SKM-1 (cell line): ENCODE measurements at regions not wholly inside any gene's neighbourhood (a gene's known extent, or its start where the extent isn't known, plus 50 kb on each side); places are given as distances from the start of the nearest gene placed in this dataset.
"Not testable (repeated sequence)": the region's sequence is repeated elsewhere in the genome, so short reads cannot be mapped to it uniquely, and the experiment has no call there.

Experiments
- DNase-seq: peaks from one replicate; lab custom pipeline; 2025; ENCODE audit not compliant: unreplicated experiment; lab: John Stamatoyannopoulos, UW

DNA sequence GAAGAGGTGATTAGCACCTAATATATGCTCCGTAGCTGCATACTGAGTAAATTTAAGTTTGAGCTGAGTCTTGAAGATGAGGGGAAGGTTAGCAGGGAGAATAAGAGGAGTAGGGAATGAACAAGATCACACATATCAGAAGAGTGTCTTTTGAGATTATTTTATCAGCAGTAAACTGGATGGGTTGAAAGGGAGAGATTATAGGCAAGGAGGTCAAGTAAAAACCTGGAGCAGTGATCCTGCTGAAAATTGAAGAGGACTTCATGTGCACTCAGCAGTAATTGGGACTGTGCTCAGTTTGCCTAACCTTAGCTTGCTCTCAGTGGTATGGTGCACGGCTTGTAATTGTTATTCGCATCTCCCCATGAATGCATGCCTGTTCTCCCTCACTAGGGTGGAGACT, 79.5 kb upstream of the PICALM start:
- DNase-seq, result no peak

DNA sequence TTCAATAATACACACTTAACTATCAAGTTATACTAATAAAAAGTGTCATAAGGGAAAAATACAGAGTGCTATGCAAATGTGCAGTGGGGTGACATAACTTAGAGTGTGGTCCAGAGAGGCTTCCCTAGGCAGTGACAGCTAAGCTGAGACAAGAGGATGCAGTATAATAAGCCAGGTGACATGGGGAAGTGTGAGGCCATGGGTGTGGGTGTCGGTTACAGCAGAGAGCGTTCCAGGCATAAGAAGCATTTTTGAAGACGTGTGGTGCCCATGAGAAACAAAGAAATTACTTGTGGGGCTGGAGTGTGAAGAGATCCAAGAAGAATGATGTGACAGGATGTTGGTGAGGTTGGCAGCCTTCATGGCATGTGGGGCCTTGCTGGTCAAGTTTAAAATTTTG, 78.1 kb upstream of the PICALM start:
- no peak for DNase-seq

DNA sequence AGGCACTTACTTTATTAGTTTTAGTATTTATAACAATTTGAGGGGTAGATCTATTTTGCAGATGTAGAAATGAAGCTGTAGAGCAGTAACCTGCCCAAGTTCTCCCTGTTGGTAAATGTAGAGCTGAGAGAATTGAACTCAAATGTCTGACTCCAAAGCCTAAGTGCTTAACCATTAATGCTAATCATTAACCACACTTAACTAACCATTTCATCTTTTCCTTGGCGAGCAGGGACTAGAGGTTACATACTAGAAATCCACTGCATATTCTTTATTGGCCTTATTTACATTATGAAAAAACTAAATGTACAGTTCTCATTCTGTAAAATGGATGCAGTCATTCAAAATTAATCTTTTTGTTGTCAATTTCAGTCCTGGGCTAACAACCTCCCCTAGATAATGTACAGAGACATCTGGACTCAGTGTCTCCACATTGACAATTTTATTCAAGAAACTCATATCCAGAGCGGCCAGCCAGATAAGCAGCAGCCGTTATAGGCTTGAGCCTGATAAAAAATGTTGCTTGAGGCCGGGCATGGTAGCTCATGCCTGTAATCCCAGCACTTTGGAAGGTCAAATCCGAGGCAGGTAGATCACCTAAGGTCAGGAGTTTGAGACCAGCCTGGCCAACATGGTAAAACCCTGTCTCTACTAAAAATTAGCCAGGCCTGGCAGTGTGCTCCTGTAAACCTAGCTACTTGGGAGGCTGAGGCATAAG, 76.7 kb upstream of the PICALM start:
- DNase-seq, result no peak

DNA sequence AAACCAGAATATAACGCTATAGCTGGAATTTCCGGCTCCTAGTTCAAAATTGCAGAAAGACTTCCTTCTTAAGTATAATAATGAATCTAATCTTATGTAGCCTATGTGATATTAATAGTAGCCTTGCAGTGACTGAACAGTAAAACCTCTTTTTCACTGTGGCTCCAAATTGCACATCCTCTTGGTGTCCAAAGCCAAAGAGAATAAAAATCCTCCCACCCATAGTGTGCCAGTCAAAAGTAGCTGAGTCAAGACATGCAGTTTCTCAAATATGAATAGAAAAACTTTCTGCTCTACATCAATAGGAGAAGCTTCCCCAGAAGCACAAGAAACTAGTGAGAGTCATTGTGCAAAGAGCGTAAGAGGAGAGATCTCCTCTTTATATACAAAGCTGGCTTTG, 76.0 kb upstream of the PICALM start:
- no peak for DNase-seq

DNA sequence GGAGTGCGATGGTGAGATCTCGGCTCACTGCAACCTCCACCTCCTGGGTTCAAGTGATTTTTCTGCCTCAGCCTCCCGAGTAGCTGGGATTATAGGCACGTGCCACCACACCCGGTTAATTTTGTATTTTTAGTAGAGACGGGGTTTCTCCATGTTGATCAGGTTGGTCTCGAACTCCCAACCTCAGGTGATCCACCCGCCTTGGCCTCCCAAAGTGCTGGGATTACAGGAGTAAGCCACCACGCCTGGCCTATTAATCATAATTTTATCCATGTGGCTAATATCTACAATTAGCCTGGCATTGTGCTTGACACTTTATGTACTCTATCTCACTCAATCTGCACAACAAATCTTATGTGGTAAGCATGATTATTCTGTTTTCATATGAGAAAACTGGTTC, 75.2 kb upstream of the PICALM start:
- DNase-seq, result not testable (repeated sequence)

DNA sequence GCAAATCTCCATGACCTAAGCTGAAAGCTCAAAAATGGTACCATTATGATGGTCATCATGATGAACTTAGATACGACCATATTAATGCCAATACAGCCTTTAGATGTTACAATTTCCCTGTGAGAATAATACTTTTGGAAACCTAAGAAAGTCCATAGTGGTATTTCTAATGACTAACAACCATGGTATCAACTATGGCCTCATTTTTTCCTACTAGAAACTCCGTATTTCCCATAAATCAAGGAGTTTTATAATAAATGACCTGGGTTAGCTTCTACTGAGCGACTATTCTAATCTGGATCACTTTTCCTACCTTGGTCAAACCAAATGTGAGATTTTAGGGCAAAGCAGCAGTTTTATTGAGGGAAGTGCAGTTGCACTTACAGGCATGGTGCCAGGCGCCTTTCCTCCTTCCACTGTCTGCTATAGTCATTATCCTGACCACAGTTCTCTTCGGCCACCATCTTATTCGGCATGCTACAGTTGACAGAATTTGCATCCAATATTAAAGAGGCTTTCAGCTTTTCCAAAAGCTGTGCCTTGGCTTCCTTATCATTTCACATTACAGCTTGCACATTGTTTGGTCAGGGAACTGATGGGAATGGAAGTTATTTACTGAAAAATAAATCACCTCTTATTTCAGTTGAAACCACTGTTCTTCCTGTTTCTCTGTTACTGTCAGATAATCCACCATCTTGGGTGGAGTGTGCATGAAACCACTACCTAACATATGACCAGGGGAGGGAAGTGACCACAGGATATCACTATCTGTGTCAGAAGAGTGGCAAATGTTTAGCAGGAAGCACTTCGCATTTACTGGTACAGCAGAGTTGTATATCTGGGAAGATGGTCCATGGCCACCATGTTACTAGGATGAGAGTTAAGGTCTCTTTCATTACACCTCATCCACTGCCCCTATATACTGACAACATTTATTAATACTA, 74.5 kb upstream of the PICALM start:
- DNase-seq, result peak; percentile 50

DNA sequence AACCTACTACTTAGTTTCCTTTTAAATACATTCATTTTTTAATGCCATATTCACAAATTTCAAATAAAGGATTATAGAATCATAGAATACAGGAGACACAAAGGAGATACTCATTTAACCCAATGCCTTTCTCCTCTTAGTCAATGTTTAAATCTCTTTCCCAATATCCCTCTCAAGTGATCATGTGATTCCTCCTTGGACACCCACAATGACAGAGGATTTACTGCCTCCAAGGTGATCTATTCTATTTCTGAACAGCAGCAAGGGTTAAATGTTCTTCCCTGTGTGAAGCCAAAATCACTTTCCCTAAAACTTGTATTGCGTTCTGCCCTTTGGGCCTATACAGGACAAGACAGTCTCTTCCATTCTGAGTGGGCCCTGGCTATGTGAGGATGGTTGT, 73.3 kb upstream of the PICALM start:
- no peak for DNase-seq

DNA sequence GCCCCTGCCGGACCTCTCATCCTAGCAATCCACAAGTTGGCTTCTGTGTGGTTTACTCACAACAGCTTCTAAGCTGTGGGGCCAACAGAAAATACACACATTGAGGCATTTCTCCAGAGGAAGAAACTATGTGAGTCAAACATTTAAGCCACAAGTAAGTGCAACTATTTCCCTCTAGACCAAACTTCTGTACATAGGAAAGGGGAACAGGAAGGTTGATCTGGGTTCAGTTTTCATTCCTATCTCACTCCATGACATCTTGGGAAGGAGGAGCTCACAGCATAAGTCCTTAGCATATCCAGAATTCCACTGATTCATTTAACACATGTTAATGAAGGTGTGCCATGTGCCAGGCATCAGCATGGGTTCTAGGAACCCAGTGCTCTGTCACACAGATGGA, 72.8 kb upstream of the PICALM start:
- DNase-seq, result peak; percentile 26

DNA sequence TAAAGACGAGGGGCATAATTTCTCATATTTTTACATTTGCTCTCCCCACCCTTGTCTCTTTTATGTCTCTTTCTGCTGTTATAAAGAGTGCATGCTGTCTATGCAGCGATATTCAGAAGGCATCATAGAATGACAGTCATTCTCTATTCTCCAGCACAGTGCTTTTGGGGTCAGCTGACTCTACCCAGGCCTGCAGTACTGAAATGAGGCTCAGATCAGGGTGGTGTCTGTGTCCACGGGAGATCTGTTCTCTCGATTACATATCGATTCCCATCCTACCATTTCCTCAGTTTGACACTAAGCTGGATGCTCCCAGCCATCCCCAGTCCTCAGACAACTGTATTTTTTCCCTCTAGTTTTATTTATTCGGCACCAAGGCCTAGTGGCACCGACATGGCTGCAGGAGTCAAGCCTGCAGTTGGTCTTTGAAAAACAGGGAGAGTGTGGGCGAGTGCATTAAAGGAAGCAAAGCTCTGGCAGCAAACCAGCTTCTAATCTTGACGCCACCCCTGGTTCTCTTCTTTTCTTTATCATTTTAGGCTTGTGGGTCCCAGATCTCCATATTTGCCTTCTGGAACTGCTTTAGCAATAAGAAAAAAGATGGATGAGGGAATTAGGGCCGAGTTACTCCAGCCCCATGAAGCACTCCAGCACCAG, 71.6 kb upstream of the PICALM start:
- no peak for DNase-seq

DNA sequence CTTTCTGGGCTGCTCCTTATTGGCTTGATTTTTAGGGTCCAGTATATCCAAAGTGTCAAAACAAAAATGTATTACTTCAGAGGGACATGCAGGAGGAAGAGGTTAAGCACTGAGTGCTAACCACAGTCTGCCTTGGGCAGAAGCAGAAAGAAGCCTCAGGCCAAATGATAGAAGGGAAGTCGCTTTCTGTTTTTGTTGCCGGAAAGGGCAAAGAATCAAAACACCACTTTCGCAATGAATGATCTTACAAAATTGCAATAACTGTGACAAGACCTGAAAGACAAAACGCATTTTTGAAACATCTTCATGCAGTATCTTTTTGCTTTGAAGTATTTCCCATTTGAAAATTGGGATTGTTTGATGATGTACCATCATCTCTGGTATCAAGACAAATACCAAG, 70.1 kb upstream of the PICALM start:
- peak; percentile 90 for DNase-seq

DNA sequence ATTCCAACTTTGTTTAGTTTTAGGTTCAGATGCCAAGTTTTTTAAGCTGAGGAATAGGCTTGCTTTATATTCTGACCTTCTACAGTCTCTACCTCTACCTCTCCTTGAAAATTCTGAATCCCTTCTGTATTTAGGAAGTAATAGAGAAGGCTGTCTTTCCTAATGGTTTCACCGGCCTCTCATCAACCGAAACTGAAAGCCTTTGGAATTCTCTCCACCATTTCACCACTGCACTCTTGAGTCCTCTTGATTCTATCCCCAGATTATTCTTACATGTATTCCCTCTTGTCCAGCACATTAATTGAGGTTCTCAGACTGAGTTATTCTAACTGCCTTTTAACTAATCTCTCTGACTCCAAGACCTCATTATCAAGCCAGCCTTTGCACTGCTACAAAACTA, 67.7 kb upstream of the PICALM start:
- no peak for DNase-seq

DNA sequence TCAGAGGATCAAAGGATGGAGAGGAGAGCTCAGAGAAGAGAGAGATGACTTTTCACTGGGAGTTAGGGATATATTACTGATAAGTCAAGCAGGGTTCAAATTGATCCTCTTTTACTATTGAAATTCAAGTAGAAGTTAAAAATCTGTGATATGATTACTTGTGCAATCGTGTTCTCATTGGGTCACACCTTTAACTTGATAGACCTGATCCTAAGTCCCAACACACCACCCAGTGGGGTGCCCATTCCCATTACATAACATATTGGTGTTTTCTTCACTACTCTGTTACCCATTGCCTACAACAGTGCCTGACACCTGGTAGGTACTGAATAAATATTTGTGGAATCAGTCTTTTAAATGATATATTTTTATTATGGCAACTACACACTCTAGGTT, 66.4 kb upstream of the PICALM start:
- DNase-seq, result no peak

DNA sequence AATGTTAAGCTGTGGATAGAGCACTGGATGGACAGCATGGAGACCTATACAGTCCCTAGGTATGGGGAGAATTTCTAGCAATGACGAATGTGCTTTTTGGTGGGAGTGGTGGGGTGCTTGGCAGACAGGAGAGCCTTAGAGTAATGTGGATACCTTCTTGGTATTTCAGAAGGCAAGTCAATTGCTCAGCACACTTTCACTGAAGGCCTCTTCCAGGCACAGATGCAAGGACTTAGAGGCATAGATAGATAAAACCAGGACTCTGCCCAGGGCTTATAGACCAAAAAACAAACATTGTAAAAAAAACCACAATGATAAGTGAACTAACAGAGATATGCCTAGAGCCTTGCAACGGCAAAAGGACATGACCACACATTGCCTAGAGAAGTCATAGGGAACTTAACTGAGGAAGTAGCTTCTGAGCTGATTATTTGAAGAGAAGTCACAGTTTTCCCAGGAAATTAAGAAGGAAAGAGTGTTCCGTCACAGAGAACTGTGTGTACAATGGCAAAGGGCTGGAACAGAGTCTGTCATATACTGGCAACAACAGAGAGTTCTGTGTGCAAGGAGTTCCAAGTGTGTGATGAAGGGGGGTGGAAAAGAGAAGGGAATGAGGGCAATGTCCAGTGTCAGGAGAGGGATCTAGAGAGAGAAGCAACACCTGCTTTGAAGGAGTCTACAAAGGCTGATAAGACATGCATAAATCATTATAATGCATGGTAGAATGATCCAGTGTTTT, 65.9 kb upstream of the PICALM start:
- DNase-seq, result peak; percentile 46

DNA sequence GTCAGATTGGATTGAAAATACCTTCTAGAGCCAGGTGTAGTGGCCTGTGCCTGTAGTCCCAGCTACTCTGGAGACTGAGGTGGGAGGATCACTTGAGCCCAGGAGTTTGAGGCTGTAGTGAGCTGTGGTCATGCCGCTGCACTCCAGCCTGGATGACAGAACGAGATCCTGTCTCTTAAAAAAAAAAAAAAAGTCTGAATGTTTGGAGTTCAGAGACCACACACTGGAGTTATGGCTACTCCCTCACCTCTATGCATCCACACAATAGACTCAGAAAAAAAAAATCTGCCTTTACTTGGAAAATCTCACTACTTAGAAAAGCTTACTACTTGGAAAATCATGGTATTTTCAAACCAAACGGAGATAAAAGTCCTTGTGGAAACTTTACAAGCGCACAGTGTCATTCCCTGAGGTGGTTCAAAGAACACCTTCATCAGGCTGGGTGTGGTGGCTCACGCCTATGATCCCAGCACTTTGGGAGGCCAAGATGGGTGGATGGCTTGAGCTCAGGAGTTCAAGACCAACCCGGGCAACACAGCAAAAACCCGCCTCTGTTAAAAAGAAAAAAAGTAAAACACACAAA, 63.9 kb upstream of the PICALM start:
- no peak for DNase-seq

DNA sequence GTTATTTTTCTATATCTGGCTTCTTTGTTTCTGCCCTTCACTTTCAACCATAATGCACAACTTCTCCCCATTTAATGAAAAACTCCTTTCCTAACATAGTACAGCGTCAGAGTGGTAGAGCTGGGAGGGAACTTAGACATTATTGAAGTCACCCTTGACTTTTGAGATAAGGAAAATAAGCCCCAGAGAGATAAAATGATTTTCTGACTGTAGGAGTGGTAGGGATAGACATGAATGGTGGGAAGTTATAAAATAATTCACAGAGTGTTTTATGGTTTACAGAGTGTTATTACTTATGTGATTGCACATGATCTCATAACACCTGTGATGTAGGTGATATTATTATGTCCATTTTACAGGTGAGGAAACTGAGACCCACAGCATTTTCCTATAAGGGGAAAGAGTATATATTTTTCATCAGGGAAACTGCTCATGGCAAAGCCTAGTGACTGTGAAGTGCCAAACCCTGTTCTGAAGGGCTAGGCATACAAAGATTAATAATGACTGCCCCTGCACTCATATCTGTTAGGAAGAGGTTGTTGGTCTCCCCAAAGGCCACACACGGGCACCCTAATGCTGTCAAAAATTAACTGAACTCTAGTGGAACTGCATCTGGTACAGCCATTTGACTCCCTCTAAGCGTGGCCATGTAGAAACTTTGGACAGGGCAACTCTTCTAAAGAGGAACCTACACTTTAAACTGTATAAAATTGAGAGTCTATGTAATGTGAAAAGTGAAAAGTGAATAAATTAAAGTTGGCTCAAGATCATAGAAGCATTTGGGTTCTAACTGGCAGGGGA, 61.1 kb upstream of the PICALM start:
- DNase-seq, result no peak

DNA sequence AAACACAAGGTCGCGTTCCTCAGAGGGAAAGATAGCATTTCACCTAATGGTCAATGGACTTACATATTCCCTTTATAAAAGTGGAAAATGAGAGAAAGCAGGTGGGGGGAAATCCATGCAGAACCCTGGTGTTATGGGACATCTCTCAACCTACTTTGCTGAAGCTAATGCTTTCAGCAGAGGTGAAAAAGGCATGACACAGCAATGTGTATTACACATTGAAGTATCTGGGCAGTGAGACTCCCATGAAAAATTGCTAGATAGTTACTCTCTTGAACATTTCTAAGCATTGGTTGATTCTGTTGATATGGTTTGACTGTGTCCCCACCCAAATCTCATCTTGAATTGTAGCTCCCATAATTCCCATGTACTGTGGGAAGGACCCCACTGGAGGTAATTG, 60.0 kb upstream of the PICALM start:
- no peak for DNase-seq

DNA sequence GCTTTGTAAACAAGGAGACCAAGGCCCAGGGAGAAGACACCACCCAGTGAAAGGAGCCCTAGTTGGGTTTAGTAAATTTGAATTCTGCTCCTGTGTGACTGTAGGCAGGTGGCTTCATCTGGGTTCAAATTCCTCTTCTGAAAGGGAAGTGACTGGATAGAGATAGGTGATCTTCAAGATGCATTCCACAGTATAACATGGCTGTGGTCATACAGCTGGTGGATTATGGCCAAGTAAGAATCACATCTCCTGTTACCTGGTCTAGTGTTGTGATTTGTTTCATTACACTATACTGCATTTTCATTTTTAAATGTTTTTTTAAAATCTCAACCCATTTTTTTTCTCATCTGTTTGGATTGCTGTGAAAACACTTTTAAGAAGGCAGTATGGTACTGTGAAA, 58.0 kb upstream of the PICALM start:
- DNase-seq, result no peak

DNA sequence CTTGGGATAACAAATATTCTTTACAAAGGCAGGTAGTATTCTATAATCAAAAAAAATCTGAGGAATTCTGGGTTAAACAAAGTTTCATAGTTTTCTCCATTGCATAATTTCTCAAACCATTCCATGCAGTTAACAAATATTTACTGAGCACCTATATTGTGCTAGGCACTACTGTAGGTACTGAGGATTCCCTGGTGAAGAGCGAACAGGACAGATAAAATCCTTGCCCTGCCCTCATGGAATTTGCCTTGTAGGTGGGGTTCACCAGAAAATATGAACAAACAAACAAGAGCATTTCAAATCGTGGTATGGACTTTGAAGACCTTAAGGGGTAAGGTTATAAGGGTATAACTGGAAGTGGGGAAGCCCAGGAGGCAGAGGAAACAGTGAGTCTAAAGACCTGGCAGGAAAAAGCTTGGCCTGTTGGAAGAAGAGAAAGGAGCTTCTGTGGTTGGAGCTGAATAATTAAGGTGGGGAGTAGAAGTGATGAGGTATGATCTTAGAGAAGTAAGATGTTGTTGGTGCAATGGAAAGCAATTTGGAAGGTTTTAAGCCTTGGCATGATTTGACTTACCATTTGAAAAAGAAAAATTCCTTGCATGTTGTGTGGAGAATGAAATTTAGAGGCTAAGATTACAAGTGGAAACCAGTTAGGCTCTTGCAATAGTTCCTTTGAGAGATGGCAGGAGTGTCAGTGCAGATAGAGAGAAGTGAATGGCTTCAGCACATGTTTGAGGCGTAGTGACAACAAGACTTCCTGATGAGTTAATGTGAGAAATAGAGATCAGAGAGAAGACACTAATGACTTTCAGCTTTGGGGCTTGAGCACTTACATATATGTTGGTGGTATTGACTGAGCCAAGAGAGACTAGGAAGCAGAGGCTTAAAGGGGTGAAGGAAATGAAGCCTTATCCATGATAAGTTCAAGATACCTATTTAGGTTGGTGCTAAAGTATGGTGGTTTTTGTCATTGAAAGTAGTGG, 55.7 kb upstream of the PICALM start:
- DNase-seq, result no peak

DNA sequence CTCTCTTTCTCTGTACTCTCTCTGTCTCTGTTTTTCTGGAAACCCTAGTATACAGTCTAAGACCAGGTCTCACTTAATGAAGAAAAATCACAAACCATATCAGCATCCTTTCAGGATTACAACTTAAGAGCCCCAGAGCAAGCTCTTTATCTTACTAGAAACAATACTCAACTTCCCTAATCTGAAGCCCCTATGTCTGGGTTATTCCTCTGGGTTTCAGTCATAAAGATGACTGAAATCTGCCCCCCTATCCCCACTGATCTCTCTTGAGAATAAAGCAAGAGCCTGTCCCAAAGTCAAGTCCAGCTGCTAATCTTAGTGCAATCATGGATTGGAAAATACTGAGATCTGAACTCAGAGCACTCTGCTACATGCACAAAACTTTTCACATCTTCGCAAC, 53.9 kb upstream of the PICALM start:
- DNase-seq, result no peak
